Liver (tissue), 8 donors: ENCODE measurements at regions not wholly inside any gene's neighbourhood (a gene's known extent, or its start where the extent isn't known, plus 50 kb on each side); places are given as distances from the start of the nearest gene placed in this dataset.

Experiments
- DNase-seq: peaks from one replicate; pipeline ENCODE4 v3.0.0-alpha.2; 2017; ENCODE audit warnings: low spot score
- H3K27ac ChIP-seq, 2 donors: one replicate each; pipeline ENCODE4 v1.7.0; 2013; ENCODE audit warnings: inconsistent platforms in 2 of 2, low read length in 2 of 2, control low read depth in 1 of 2, low read depth in 1 of 2, mild to moderate bottlenecking in 1 of 2
- H3K27me3 ChIP-seq, 4 donors: one replicate each; pipeline versions ENCODE4 v1.6.1 to v1.7.0; 2013; ENCODE audit warnings: low read length in 3 of 4, inconsistent platforms in 1 of 4, mild to moderate bottlenecking in 1 of 4, moderate library complexity in 1 of 4; ENCODE audit not compliant: control insufficient read depth in 4 of 4, insufficient read depth in 4 of 4
- H3K36me3 ChIP-seq, 4 donors: one replicate each; pipeline versions ENCODE4 v1.6.1 to v1.7.0; 2013; ENCODE audit warnings: low read length in 3 of 4, mild to moderate bottlenecking in 3 of 4, low read depth in 1 of 4, moderate library complexity in 1 of 4; ENCODE audit not compliant: control insufficient read depth in 4 of 4, insufficient read depth in 3 of 4
- H3K4me1 ChIP-seq, 4 donors: one replicate each; pipeline versions ENCODE4 v1.6.1 to v1.7.0; 2013; ENCODE audit warnings: low read length in 3 of 4, mild to moderate bottlenecking in 3 of 4, moderate library complexity in 1 of 4; ENCODE audit not compliant: control insufficient read depth in 4 of 4, insufficient read depth in 4 of 4
- H3K4me3 ChIP-seq, 3 donors: one replicate each; pipeline versions ENCODE4 v1.6.1 to v1.7.0; 2013; ENCODE audit warnings: low read length in 3 of 3, control low read depth in 1 of 3, low read depth in 1 of 3, mild to moderate bottlenecking in 1 of 3
- H3K9ac ChIP-seq, 2 donors: one replicate each; pipeline ENCODE4 v1.7.0; 2013; ENCODE audit warnings: low read length in 2 of 2, mild to moderate bottlenecking in 2 of 2, moderate library complexity in 2 of 2, control low read depth in 1 of 2, low read depth in 1 of 2
- H3K9me3 ChIP-seq, 4 donors: one replicate each; pipeline versions ENCODE4 v1.6.1 to v1.7.0; 2013; ENCODE audit warnings: low read length in 3 of 4; ENCODE audit not compliant: control insufficient read depth in 4 of 4
- ATF3 ChIP-seq: IDR thresholded peaks from 2 replicates; pipeline ENCODE4 v1.6.1; 2016; ENCODE audit warnings: antibody characterized with exemption
- CTCF ChIP-seq: fragments of 150-350 bp; IDR thresholded peaks from 2 replicates; pipeline ENCODE4 v1.5.1; 2017; ENCODE audit warnings: improper control_type of control experiment, low read depth, low read length; ENCODE audit not compliant: missing input control
- EGR1 ChIP-seq, 2 donors: IDR thresholded peaks; 2 replicates each; pipeline ENCODE4 v1.6.1; 2016 to 2018; ENCODE audit warnings: antibody characterized with exemption in 2 of 2, low read depth in 2 of 2
- FOXA1 ChIP-seq: IDR thresholded peaks from 2 replicates; pipeline ENCODE4 v1.6.1; 2016; ENCODE audit warnings: antibody characterized with exemption
- FOXA2 ChIP-seq: IDR thresholded peaks from 2 replicates; pipeline ENCODE4 v1.6.1; 2016; ENCODE audit warnings: antibody characterized with exemption
- GABPA ChIP-seq, 2 donors: IDR thresholded peaks in 1 of 2; conservative IDR thresholded peaks in 1 of 2; 2 replicates each; pipeline ENCODE4 v1.6.1; 2016; ENCODE audit warnings: antibody characterized with exemption in 2 of 2, mild to moderate bottlenecking in 1 of 2, moderate library complexity in 1 of 2
- HNF4A ChIP-seq, 2 donors: conservative IDR thresholded peaks; 2 replicates each; pipeline ENCODE4 v1.6.1; 2016; ENCODE audit warnings: antibody characterized with exemption in 2 of 2, mild to moderate bottlenecking in 2 of 2
- HNF4G ChIP-seq: IDR thresholded peaks from 2 replicates; pipeline ENCODE4 v1.6.1; 2016; ENCODE audit warnings: antibody characterized with exemption
- JUND ChIP-seq, 2 donors: IDR thresholded peaks; 2 replicates each; pipeline ENCODE4 v1.6.1; 2016; ENCODE audit warnings: antibody characterized with exemption in 2 of 2
- MAX ChIP-seq: IDR thresholded peaks from 2 replicates; pipeline ENCODE4 v1.6.1; 2016; ENCODE audit warnings: antibody characterized with exemption
- NR2F2 ChIP-seq: IDR thresholded peaks from 2 replicates; pipeline ENCODE4 v1.6.1; 2016; ENCODE audit warnings: antibody characterized with exemption
- RAD21 ChIP-seq, 2 donors: IDR thresholded peaks; 2 replicates each; pipeline ENCODE4 v1.6.1; 2016; ENCODE audit warnings: antibody characterized with exemption in 2 of 2, mild to moderate bottlenecking in 2 of 2
- REST ChIP-seq: IDR thresholded peaks from 2 replicates; pipeline ENCODE4 v1.6.1; 2016; ENCODE audit warnings: antibody characterized with exemption, mild to moderate bottlenecking
- RXRA ChIP-seq, 2 donors: IDR thresholded peaks; 2 replicates each; pipeline ENCODE4 v1.6.1; 2017 to 2018; ENCODE audit warnings: antibody characterized with exemption in 2 of 2, mild to moderate bottlenecking in 1 of 2
- SP1 ChIP-seq: IDR thresholded peaks from 2 replicates; pipeline ENCODE4 v1.6.1; 2018; ENCODE audit warnings: antibody characterized with exemption, mild to moderate bottlenecking
- TAF1 ChIP-seq: conservative IDR thresholded peaks from 2 replicates; pipeline ENCODE4 v1.6.1; 2016; ENCODE audit warnings: antibody characterized with exemption, mild to moderate bottlenecking
- YY1 ChIP-seq: IDR thresholded peaks from 2 replicates; pipeline ENCODE4 v1.6.1; 2016; ENCODE audit warnings: antibody characterized with exemption, mild to moderate bottlenecking
- ZBTB33 ChIP-seq: IDR thresholded peaks from 2 replicates; pipeline ENCODE4 v1.6.1; 2016; ENCODE audit warnings: antibody characterized with exemption
- WGBS: extraction: QIAGEN DNeasy Blood & Tissue Kit; methylation state at CpG from one replicate; pipeline ENCODE4 v1.1.7; 2013; 5-methylcytosine and 5-hydroxymethylcytosine counted together
- donor health status: healthy.
- donor health status: healthy.
- donor health status: healthy.
- donor health status: healthy.
- donor health status: healthy.

GRCh38 chr2:145799595-145800108 lies 1279.7 kb upstream of the ZEB2 start:
- TF ChIP-seq ZBTB33 (no peak), ATF3 (no peak), FOXA2 (no peak), FOXA1 (no peak), YY1 (no peak), EGR1 (IDR thresholded peaks at IDR 0.05; ENCODE audit: low read depth in 2 of 2) (no peak), RXRA (IDR thresholded peaks at IDR 0.05) (no peak), TAF1 (no peak), RAD21 (IDR thresholded peaks at IDR 0.05) (no peak), REST (no peak), CTCF (no peak), SP1 (no peak), HNF4G (no peak), NR2F2 (no peak), HNF4A (conservative IDR thresholded peaks at IDR 0.05) (no peak), MAX (no peak), JUND (IDR thresholded peaks at IDR 0.05) (no peak), GABPA (IDR thresholded peaks at IDR 0.05 in 1 of 2, conservative IDR thresholded peaks at IDR 0.05 in 1 of 2) (no peak)
- no peak for DNase-seq
- WGBS = 88% methylated on average over 7 of the region's 7 CpGs
- Histone ChIP-seq H3K27me3 (no peaks in the 10 kb centered on the region), H3K27ac (no peak overlapping the region), H3K9ac (no peak overlapping the region), H3K36me3 (no peaks in the 10 kb centered on the region), H3K4me1 (peaks cover 0 to 16% (median 13%) of the 10 kb centered on the region in 4 donors), H3K9me3 (no peaks in the 10 kb centered on the region), H3K4me3 (no peak overlapping the region)
